Left colon (tissue), 2 donors: ENCODE measurements at regions not wholly inside any gene's neighbourhood (a gene's known extent, or its start where the extent isn't known, plus 50 kb on each side); places are given as distances from the start of the nearest gene placed in this dataset.
A peak's percentile ranks its signal among the peaks of the same experiment; 100 is the strongest.
"Not testable (repeated sequence)": the region's sequence is repeated elsewhere in the genome, so short reads cannot be mapped to it uniquely, and the experiment has no call there.

ENCODE experiments used
- ATAC-seq: fragments of 200-7000 bp; cut with Tn5 transposase; one replicate; pipeline ENCODE4 v1.9.1; 2020; ENCODE audit warnings: mild to moderate bottlenecking, moderate library complexity
- DNase-seq, 2 donors: peaks; one replicate each; pipeline ENCODE4 v3.0.0-alpha.2; 2020
- intact Hi-C, 2 donors: fragments of 100-400 bp; cut with DNase I in 1 of 2; cut with micrococcal nuclease in 1 of 2; formaldehyde crosslinking; loops; one replicate each; pipeline versions ENCODE4 v1.11.2 to v1.14.0; 2022; cut with DNase I, micrococcal nuclease
- donor health status: DM: no; HTN: no; CAD: no.
- donor health status: DM: yes; HTN: yes; CAD: no.

DNA sequence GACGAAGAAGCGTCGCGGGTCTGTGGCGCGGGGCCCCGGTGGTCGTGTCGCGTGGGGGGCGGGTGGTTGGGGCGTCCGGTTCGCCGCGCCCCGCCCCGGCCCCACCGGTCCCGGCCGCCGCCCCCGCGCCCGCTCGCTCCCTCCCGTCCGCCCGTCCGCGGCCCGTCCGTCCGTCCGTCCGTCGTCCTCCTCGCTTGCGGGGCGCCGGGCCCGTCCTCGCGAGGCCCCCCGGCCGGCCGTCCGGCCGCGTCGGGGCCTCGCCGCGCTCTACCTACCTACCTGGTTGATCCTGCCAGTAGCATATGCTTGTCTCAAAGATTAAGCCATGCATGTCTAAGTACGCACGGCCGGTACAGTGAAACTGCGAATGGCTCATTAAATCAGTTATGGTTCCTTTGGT is 1533.5 kb upstream of the TPTE start:
- intact Hi-C loops, DNase-seq: not testable (repeated sequence)

DNA sequence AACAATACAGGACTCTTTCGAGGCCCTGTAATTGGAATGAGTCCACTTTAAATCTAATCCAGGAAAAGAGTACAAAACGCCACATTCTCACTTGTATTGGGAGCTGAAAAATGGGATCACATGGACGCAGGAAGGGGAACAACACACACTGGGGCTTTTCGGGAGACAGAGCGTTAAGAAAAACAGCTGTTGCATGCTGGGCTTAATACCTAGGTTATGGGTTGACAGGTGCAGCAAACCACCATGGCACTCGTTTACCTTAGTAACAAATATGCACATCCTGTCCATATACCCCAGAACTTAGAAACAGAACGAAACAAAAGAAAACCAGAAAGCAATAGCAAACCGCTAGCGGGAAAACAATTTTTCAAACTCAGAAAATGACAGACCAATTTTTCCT is 1532.7 kb upstream of the TPTE start:
- intact Hi-C loops, result no loop called here
- no peak for DNase-seq
- no peak for ATAC-seq

More for the DNA sequence above, 1533.5 kb upstream of the TPTE start:
- not testable (repeated sequence) for ATAC-seq

DNA sequence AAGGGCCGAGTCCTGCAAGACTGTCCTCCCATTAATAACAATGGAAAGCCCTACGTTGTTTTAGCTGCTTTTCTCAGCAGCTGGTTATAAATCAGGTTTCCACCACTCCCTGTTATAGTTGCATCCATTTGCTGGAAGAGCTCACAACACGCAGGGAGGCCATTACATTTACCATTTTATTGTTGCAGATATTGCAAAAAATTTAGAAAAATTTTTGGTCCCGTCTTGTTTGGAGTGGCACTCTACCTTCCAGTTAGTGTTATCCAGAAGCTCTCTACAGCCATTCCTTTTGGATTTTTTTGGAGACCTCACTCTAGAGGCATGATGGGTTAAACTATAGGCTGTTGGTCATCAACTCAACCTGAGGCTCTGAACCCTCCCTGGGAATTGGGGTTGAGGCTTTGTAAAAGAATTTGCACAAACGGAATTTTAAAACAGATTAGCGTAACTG is 1532.1 kb upstream of the TPTE start:
- intact Hi-C loops, result no loop called here

DNA sequence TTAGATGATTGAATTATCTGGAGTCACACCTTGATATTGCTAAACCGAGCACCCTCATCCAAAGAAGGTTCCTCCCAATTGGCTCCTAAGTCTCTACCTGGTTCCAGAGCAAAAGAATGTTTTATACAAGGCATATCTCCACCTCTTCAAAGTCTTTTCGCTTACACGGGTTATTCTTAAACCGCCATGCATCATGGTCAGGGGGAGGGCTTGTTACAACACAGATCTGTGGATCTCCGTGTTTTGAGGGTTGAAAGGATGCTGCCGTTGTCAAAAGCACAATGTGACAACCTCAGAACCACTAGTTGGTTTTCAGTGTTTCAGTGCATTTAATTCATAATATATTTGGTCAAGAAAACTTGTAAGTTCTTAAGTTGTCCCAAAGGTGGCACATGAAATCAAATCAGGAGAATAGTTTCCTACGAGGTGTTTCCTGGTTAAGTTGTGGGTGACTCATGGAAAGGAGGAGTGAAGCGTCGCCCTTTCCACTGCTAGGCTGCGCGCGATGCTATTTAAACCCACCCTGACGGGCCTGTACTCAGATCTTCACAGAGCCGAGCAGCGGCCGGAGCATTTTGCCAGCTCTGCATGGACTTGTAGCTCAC is 1531.6 kb upstream of the TPTE start:
- DNase-seq (no peak), ATAC-seq (peak; percentile 15)
- intact Hi-C loops, result no loop called here

More for the DNA sequence above, 1532.1 kb upstream of the TPTE start:
- ATAC-seq (peak; percentile 22), DNase-seq (no peak)

DNA sequence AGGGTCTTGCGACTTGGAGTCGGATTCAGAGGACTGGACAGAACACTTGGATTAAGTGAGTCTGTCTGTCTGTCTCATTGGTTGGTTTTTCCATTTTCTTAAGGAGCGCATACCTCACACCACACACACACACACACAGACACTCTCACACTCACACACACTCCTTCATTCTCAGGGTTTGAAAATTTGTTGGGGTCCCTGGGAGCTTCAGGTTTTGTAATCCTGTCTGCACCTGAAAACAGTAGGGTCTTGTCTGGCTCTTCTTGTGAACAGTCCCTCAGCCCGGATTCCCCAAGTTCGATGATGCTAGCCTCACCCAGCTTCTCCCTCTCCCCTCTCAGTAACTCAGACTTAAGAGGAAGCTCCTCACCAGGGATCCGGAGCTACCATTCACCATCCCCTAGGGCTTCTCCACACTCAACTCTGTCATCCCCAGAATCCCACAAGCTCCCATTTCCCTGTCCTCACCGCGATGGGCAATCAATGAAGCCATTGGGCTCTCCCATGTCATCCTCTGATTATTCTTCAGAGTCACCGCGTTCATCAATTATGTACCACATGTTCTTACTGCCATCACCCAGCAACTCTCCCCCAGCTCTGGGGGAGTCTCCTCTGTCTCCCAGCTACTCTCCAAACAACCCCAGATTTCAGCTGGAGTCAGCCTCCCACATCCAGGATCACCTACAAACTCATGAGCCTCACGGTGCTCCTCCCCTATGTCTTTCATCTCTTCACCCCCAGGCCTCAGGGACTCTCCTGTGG is 1530.9 kb upstream of the TPTE start:
- intact Hi-C loops, result no loop called here
- DNase-seq (no peak), ATAC-seq (peak; percentile 15)

DNA sequence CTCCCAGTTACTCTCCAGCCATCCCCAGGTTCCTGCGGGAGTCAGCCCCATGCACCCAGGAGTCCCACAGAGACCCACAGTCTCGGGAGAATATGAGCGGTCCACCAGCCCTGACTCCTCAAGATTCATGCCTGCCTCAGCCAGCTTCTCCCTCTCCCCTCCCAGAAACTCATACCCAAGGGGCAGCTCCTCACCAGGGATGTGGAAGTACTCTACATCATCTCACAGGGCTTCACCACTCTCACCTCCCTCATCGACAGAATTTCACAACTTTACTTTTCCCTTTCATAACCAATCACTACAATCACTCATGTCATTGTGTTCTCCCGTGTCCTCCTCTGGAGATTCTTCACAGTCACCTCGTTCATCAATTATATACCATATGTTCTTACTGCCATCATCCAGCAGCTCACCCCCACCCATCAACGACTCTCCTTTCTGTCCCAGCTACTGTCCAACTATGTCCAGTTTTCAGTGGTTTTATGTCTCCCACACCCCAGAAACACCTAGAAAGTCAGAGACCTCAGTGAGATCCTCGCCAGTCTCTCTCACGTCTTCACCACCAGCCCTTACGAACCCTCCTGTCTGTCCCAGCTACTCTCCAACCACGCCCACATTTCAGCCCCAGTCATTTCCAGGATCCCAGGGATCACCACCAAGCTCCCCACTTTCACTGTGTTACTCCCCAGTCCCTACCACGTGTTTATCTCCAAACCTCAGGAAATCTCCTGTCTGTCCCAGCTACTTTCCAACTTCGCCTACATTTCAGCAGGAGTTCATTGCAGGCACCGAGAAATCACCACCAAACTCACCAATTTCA is 1530.1 kb upstream of the TPTE start:
- DNase-seq, result no peak
- intact Hi-C loops, result no loop called here
- ATAC-seq, result no peak

DNA sequence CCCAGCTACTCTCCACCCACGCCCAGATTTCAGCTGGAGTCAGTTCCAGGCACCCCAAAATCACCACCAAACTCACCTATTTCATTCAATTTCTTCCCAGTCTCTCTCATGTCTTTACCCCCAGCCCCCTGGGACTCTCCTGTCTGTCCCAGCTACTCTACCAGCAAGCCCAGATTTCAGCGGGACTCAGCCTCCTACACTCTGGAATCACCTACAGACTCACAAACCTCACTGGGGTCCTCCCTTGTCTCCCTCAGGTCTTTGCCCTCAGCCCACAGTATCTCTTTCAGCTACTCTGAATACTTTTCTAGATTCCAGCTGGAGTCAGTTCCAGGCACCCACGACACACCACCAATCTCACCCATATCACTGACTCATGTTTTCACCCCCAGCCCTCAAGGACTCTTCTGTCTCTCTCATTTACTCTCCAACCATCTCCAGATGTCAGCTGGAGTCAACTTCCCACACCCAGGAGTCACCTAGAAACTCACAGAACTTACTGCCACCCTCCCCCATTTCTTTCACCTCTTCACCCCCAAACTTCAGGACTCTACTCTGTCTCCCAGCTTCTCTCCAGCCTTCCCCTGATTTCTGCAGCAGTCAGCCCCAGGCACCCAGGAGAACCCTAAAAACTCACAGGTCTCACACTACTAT is 1529.3 kb upstream of the TPTE start:
- intact Hi-C loops, result no loop called here
- ATAC-seq (peak; percentile 14), DNase-seq (no peak)

DNA sequence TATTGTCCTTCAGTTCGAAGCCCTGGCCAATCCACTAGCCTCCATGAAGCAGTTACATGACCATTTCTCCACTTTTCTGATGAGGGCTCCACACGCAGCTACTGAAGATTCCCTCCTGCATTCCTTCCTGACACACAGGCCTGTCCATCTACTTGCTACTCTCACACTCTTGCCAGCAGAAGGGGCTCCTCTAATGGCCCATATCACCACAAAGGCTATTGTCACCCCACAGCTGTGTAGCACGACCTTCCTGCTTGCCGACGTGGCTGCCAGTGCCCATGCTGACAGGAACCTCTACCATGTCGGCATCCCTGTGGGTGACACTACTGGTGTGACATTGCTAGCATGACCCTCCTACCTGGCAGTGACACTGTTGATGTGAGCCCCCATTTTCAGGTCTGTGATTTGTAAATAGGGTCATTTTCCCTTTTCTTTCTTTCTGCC is 1528.6 kb upstream of the TPTE start:
- DNase-seq (no peak), ATAC-seq (peak; percentile 23)
- intact Hi-C loops, result no loop called here

DNA sequence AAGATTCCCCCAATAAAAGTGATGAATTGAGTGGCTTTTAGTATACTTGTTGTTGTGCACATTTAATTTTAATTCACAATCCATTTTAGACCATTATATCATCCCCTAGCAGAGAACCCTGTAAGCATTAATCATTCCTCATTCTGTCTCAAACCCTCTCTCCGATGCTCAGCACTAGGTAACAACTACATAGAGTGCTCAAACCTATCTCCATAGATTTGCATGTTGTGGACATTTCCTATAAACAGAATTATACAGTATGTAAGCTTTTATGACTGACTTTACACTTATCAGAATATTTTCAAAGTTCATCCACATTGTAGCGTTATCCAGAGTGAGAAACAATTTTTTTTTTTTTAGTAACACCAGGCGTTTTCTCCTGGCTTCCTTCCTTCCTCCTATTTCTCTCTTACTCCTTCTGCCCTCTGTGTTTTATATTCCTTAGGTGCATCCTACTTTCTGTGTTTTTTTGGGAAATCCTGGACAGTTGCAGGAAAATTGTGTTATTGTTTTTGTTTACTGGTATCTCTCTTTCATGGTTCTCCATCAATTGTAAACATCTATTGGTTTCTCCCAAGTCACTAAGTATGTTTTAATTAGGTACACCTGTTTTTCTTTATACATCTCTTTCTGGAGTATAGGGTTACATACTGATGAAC is 1528.0 kb upstream of the TPTE start:
- DNase-seq, result no peak
- ATAC-seq, result no peak
- intact Hi-C loops, result no loop called here

DNA sequence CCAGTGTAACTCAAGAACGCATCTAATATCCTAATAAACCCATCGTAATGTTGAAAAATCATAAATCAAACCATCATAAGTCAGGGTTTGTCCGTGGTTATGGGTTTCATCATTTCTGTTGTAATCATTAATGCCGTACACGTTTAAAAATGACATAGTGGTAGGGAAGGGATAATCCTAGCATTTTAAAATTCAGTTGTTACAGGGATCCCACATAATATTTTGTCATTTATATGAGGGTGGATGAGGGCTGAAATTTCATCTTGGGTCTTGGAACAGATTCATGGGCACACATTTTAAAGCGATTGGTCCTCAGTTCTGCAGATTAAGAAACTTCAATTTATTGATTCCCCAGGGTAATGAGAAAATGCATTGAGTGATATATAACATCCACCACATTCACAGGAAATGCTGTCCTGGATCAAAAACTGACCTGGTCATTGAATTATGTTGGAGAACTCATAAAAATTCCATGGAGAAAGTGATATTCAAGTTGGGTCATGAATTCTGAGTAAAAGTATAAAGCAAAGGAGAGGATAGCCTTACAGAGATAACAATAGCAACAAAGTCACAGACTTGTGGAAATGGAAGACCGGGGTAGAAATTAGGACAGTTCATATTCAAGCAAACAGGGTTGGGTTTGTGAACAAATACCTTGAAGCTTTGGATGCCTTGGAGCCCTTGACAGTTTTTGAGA is 1527.3 kb upstream of the TPTE start:
- intact Hi-C loops, result no loop called here
- no peak for DNase-seq
- no peak for ATAC-seq

DNA sequence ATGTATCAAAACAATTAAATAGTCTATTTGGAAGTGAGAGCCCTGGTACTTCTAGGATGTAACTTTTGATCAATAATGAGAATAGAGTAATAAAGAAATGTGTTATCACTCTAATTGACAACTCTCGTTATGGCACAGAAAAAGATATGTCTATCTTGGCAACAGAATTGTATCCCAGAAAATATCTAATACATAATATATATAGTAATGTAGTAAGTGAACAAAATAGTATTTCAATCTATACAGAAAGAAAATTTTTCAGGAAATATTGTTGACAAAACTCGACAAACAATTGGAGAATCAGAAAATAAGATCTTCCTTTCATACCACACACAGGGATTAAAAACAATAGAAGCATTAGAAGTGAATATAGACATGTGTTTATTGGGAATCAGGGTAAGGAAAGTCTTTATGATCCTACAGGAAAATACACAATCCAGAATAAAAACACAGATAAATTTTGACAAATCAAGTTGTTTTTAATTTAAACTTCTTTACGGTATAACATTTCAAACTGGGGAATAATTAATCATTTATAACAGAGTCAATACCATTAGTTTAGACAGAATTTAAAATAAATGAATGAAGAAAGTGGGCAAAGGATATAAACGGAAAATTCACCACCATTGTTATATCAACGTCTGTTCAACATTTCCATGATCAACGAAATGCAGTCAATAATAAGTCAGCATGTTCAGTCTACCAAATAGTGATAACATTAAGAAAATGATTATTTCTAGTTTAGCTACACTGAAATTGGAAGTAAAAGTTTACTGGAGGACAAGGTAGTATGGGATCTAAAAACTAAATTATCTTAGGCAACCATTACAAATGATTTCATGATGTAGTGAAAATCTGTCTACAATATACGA is 1526.5 kb upstream of the TPTE start:
- DNase-seq, result no peak
- intact Hi-C loops, result no loop called here
- ATAC-seq, result no peak

DNA sequence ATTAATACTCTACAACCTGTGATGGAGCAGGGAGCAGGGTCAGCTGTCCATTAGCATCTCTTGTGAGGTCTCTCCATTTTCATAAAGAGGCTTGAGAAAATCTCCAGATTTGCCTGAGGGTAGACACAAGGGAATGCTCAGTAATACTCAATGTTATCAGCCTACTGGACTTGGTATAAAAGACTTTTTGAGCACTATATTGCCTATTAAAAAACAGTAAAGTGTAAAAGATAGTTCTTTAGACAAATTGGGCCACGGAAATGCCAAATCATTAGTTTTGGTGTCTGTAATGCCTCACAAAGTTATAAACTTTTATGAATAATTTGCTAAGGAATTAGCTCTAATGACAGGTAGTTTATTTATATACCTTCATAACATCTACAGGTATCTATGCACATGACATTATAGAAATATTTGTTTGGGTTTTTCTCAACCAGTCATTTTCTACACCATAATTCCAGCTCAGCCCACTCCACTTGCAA is 1524.9 kb upstream of the TPTE start:
- not testable (repeated sequence) for ATAC-seq, DNase-seq

DNA sequence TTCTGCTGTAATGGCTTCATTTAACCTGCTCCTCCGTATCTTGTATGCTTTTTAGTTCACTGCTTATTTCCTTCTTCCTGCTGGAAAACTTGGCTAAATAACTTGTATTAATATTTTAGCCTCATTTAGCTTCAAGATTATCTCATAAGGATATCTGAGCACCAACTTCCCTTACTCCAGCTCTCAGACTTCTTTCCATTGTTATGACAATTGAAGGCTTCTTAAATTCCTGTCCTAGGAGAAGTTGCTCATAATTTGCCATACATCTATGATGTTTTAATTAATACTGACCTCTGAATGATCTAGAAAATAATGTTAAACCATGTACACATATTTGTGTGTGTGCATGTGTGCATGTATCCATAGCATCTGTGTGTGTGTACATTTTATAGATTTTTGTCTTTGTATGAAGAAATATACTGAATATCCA is 1524.4 kb upstream of the TPTE start:
- intact Hi-C loops, result no loop called here
- DNase-seq (no peak), ATAC-seq (no peak)

More for the DNA sequence above, 1524.9 kb upstream of the TPTE start:
- intact Hi-C loops, result not testable (repeated sequence)

DNA sequence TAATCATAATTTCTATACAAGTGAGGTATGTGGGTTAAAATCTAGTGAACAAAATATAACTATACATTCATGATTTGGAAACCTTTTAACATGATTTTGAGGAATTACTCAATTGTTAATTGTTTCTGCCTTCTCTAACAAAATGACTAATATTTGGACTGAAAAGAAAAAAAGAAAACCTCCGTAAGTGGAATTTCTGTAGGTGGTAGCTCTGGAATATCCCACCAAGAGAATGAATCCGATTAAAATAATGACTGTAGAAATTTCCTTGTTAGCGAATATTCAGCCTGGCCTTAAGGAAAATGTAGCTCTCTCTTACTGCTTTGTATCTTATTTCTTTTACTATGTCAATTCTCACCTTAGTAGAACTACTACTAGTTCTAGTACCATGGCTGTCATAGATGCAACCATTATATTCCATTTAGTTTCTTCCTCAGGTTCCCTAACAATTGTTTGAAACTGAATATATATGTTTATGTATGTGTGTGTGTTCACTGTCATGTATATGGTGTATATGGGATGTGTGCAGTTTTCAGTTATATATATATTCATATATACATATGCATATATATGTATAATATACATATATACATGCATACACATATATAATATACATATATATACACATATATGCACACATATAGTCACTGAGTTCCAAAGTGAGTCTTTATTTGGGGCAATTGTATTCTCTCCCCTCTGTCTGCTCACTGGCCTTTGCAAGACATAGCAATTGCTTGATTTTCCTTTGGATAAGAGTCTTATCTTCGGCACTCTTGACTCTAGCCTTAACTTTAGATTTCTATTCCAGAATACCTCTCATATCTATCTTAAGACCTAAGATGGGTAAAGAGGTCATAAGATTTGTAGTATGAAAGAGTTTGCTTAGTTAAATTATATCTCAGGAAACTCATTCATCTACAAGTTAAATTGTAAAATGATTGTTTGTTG is 1523.7 kb upstream of the TPTE start:
- DNase-seq, ATAC-seq, intact Hi-C loops: not testable (repeated sequence)

DNA sequence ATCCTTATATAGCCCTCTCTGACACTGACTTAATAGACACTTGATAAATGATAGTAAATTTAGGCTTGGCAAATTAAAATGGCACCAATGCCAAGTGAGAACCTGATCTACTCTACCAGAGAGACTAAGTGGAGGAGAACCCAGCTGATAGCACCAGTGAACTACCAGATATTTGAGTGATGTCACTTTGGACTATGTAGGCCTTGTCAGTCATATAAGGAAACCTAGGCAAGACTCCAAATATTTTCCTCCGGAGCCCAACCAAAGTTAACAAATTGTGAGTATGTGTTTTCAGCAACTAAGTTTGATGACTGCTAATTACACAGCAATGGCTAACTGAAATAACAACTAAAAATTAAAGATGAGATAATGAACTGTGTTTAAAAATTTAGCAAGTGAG is 1522.9 kb upstream of the TPTE start:
- intact Hi-C loops, DNase-seq, ATAC-seq: not testable (repeated sequence)
